ENCODE measurements at regions not wholly inside any gene's neighbourhood (a gene's known extent, or its start where the extent isn't known, plus 50 kb on each side); places are given as distances from the start of the nearest gene placed in this dataset.
"Not testable (repeated sequence)": the region's sequence is repeated elsewhere in the genome, so short reads cannot be mapped to it uniquely, and the experiment has no call there.

GRCh38 chr10:117492504-117492903, 50.0 kb upstream of the EMX2 start:
- intact Hi-C loops (cut with micrococcal nuclease) = no loop called here
- Mint-ChIP-seq H3K27ac (no peak overlapping the region), H3K4me1 (ENCODE audit: low read depth) (no peaks in the 10 kb centered on the region), H3K4me3 (no peak overlapping the region), H3K27me3 (peaks cover 38% of the 10 kb centered on the region), H3K36me3 (ENCODE audit: low read depth) (no peaks in the 10 kb centered on the region), H3K9me3 (no peaks in the 10 kb centered on the region)

- intact Hi-C loops (cut with micrococcal nuclease) = no loop called here
- Mint-ChIP-seq H3K27me3 (peaks cover 14% of the 10 kb centered on the region), H3K36me3 (ENCODE audit: low read depth) (no peaks in the 10 kb centered on the region), H3K4me3 (no peak overlapping the region), H3K9me3 (no peaks in the 10 kb centered on the region), H3K4me1 (ENCODE audit: low read depth) (no peaks in the 10 kb centered on the region), H3K27ac (no peak overlapping the region)
These were observed 54.5 kb upstream of the EMX2 start for GRCh38 chr10:117488004-117488403.

- H3K27ac Mint-ChIP-seq = no peak overlapping the region
- no peak overlapping the region for H3K4me3 Mint-ChIP-seq
- H3K9me3 Mint-ChIP-seq = no peaks in the 10 kb centered on the region
- intact Hi-C loops (cut with micrococcal nuclease) = no loop called here
- no peaks in the 10 kb centered on the region for H3K4me1 Mint-ChIP-seq (ENCODE audit: low read depth)
- H3K27me3 Mint-ChIP-seq = peaks cover 8% of the 10 kb centered on the region
- no peaks in the 10 kb centered on the region for H3K36me3 Mint-ChIP-seq (ENCODE audit: low read depth)
These were observed 55.9 kb upstream of the EMX2 start for GRCh38 chr10:117486606-117487005.

- H3K27me3 Mint-ChIP-seq = peaks cover 8% of the 10 kb centered on the region
- no peaks in the 10 kb centered on the region for H3K36me3 Mint-ChIP-seq (ENCODE audit: low read depth)
- no peak overlapping the region for H3K4me3 Mint-ChIP-seq
- intact Hi-C loops (cut with micrococcal nuclease) = no loop called here
- H3K9me3 Mint-ChIP-seq = no peaks in the 10 kb centered on the region
- no peak overlapping the region for H3K27ac Mint-ChIP-seq
- H3K4me1 Mint-ChIP-seq (ENCODE audit: low read depth) = no peaks in the 10 kb centered on the region
These were observed 59.4 kb upstream of the EMX2 start for GRCh38 chr10:117483056-117483590.

- not testable (repeated sequence) for H3K4me3 Mint-ChIP-seq, H3K27ac Mint-ChIP-seq
These were observed 61.5 kb upstream of the EMX2 start for GRCh38 chr10:117481011-117481410.

GRCh38 chr10:117480097-117480496, 62.4 kb upstream of the EMX2 start:
- Mint-ChIP-seq H3K4me1 (ENCODE audit: low read depth) (peaks cover 5% of the 10 kb centered on the region), H3K36me3 (ENCODE audit: low read depth) (no peaks in the 10 kb centered on the region), H3K27ac (no peak overlapping the region), H3K27me3 (peaks cover 17% of the 10 kb centered on the region), H3K9me3 (no peaks in the 10 kb centered on the region), H3K4me3 (no peak overlapping the region)
- intact Hi-C loops (cut with micrococcal nuclease) = no loop called here

More at GRCh38 chr10:117481011-117481410, 61.5 kb upstream of the EMX2 start:
- H3K36me3 Mint-ChIP-seq (ENCODE audit: low read depth); H3K9me3 Mint-ChIP-seq; H3K4me1 Mint-ChIP-seq (ENCODE audit: low read depth); intact Hi-C loops (cut with micrococcal nuclease): not testable (repeated sequence)
- H3K27me3 Mint-ChIP-seq = peaks cover 17% of the 10 kb centered on the region

GRCh38 chr10:117477961-117478670, 64.4 kb upstream of the EMX2 start:
- Mint-ChIP-seq H3K36me3 (ENCODE audit: low read depth) (no peaks in the 10 kb centered on the region), H3K4me3 (no peak overlapping the region), H3K27me3 (peaks cover 18% of the 10 kb centered on the region), H3K27ac (no peak overlapping the region), H3K9me3 (no peaks in the 10 kb centered on the region), H3K4me1 (ENCODE audit: low read depth) (peaks cover 5% of the 10 kb centered on the region)
- intact Hi-C loops (cut with micrococcal nuclease) = no loop called here

- Mint-ChIP-seq H3K4me3 (no peak overlapping the region), H3K9me3 (no peaks in the 10 kb centered on the region), H3K27me3 (peaks cover 22% of the 10 kb centered on the region), H3K27ac (no peak overlapping the region), H3K36me3 (ENCODE audit: low read depth) (no peaks in the 10 kb centered on the region), H3K4me1 (ENCODE audit: low read depth) (peaks cover 5% of the 10 kb centered on the region)
- intact Hi-C loops (cut with micrococcal nuclease) = no loop called here
These were observed 65.2 kb upstream of the EMX2 start for GRCh38 chr10:117477211-117477947.

- Mint-ChIP-seq H3K27ac (no peak overlapping the region), H3K36me3 (ENCODE audit: low read depth) (no peaks in the 10 kb centered on the region), H3K27me3 (peaks cover 26% of the 10 kb centered on the region), H3K4me1 (ENCODE audit: low read depth) (peaks cover 5% of the 10 kb centered on the region), H3K9me3 (no peaks in the 10 kb centered on the region), H3K4me3 (no peak overlapping the region)
- intact Hi-C loops (cut with micrococcal nuclease) = no loop called here
These were observed 65.8 kb upstream of the EMX2 start for GRCh38 chr10:117476716-117477115.

- Mint-ChIP-seq H3K36me3 (ENCODE audit: low read depth) (no peaks in the 10 kb centered on the region), H3K4me1 (ENCODE audit: low read depth) (peaks cover 5% of the 10 kb centered on the region), H3K4me3 (no peak overlapping the region), H3K27me3 (peaks cover 26% of the 10 kb centered on the region), H3K27ac (no peak overlapping the region), H3K9me3 (no peaks in the 10 kb centered on the region)
- intact Hi-C loops (cut with micrococcal nuclease) = no loop called here
These were observed 66.3 kb upstream of the EMX2 start for GRCh38 chr10:117476281-117476680.

GRCh38 chr10:117472872-117473271, 69.7 kb upstream of the EMX2 start:
- Mint-ChIP-seq H3K36me3 (ENCODE audit: low read depth) (no peaks in the 10 kb centered on the region), H3K4me1 (ENCODE audit: low read depth) (peaks cover 5% of the 10 kb centered on the region), H3K9me3 (no peaks in the 10 kb centered on the region), H3K4me3 (no peak overlapping the region), H3K27ac (no peak overlapping the region), H3K27me3 (peaks cover 22% of the 10 kb centered on the region)
- intact Hi-C loops (cut with micrococcal nuclease) = no loop called here

- Mint-ChIP-seq H3K4me1 (ENCODE audit: low read depth) (no peaks in the 10 kb centered on the region), H3K36me3 (ENCODE audit: low read depth) (no peaks in the 10 kb centered on the region), H3K27ac (no peak overlapping the region), H3K9me3 (no peaks in the 10 kb centered on the region), H3K27me3 (peaks cover 15% of the 10 kb centered on the region), H3K4me3 (no peak overlapping the region)
- intact Hi-C loops (cut with micrococcal nuclease) = no loop called here
These were observed 71.1 kb upstream of the EMX2 start for GRCh38 chr10:117471344-117471874.

GRCh38 chr10:117470733-117471132, 71.8 kb upstream of the EMX2 start:
- intact Hi-C loops (cut with micrococcal nuclease) = no loop called here
- H3K27me3 Mint-ChIP-seq = peaks cover 15% of the 10 kb centered on the region
- no peaks in the 10 kb centered on the region for H3K9me3 Mint-ChIP-seq
- no peak overlapping the region for H3K4me3 Mint-ChIP-seq
- H3K36me3 Mint-ChIP-seq (ENCODE audit: low read depth) = no peaks in the 10 kb centered on the region
- H3K27ac Mint-ChIP-seq = no peak overlapping the region
- H3K4me1 Mint-ChIP-seq (ENCODE audit: low read depth) = no peaks in the 10 kb centered on the region

- Mint-ChIP-seq H3K4me1 (ENCODE audit: low read depth) (no peaks in the 10 kb centered on the region), H3K27me3 (peaks cover 15% of the 10 kb centered on the region), H3K4me3 (no peak overlapping the region), H3K27ac (no peak overlapping the region), H3K9me3 (no peaks in the 10 kb centered on the region), H3K36me3 (ENCODE audit: low read depth) (no peaks in the 10 kb centered on the region)
- intact Hi-C loops (cut with micrococcal nuclease) = no loop called here
These were observed 73.9 kb upstream of the EMX2 start for GRCh38 chr10:117468665-117469064.
